Liver (tissue), 8 donors: ENCODE measurements at regions not wholly inside any gene's neighbourhood (a gene's known extent, or its start where the extent isn't known, plus 50 kb on each side); places are given as distances from the start of the nearest gene placed in this dataset.

ENCODE experiments used
- DNase-seq: peaks from one replicate; pipeline ENCODE4 v3.0.0-alpha.2; 2017; ENCODE audit warnings: low spot score
- H3K27ac ChIP-seq, 2 donors: one replicate each; pipeline ENCODE4 v1.7.0; 2013; ENCODE audit warnings: inconsistent platforms in 2 of 2, low read length in 2 of 2, control low read depth in 1 of 2, low read depth in 1 of 2, mild to moderate bottlenecking in 1 of 2
- H3K27me3 ChIP-seq, 4 donors: one replicate each; pipeline versions ENCODE4 v1.6.1 to v1.7.0; 2013; ENCODE audit warnings: low read length in 3 of 4, inconsistent platforms in 1 of 4, mild to moderate bottlenecking in 1 of 4, moderate library complexity in 1 of 4; ENCODE audit not compliant: control insufficient read depth in 4 of 4, insufficient read depth in 4 of 4
- H3K36me3 ChIP-seq, 4 donors: one replicate each; pipeline versions ENCODE4 v1.6.1 to v1.7.0; 2013; ENCODE audit warnings: low read length in 3 of 4, mild to moderate bottlenecking in 3 of 4, low read depth in 1 of 4, moderate library complexity in 1 of 4; ENCODE audit not compliant: control insufficient read depth in 4 of 4, insufficient read depth in 3 of 4
- H3K4me1 ChIP-seq, 4 donors: one replicate each; pipeline versions ENCODE4 v1.6.1 to v1.7.0; 2013; ENCODE audit warnings: low read length in 3 of 4, mild to moderate bottlenecking in 3 of 4, moderate library complexity in 1 of 4; ENCODE audit not compliant: control insufficient read depth in 4 of 4, insufficient read depth in 4 of 4
- H3K4me3 ChIP-seq, 3 donors: one replicate each; pipeline versions ENCODE4 v1.6.1 to v1.7.0; 2013; ENCODE audit warnings: low read length in 3 of 3, control low read depth in 1 of 3, low read depth in 1 of 3, mild to moderate bottlenecking in 1 of 3
- H3K9ac ChIP-seq, 2 donors: one replicate each; pipeline ENCODE4 v1.7.0; 2013; ENCODE audit warnings: low read length in 2 of 2, mild to moderate bottlenecking in 2 of 2, moderate library complexity in 2 of 2, control low read depth in 1 of 2, low read depth in 1 of 2
- H3K9me3 ChIP-seq, 4 donors: one replicate each; pipeline versions ENCODE4 v1.6.1 to v1.7.0; 2013; ENCODE audit warnings: low read length in 3 of 4; ENCODE audit not compliant: control insufficient read depth in 4 of 4
- ATF3 ChIP-seq: IDR thresholded peaks from 2 replicates; pipeline ENCODE4 v1.6.1; 2016; ENCODE audit warnings: antibody characterized with exemption
- FOXA1 ChIP-seq: IDR thresholded peaks from 2 replicates; pipeline ENCODE4 v1.6.1; 2016; ENCODE audit warnings: antibody characterized with exemption
- GABPA ChIP-seq, 2 donors: IDR thresholded peaks in 1 of 2; conservative IDR thresholded peaks in 1 of 2; 2 replicates each; pipeline ENCODE4 v1.6.1; 2016; ENCODE audit warnings: antibody characterized with exemption in 2 of 2, mild to moderate bottlenecking in 1 of 2, moderate library complexity in 1 of 2
- HNF4A ChIP-seq, 2 donors: conservative IDR thresholded peaks; 2 replicates each; pipeline ENCODE4 v1.6.1; 2016; ENCODE audit warnings: antibody characterized with exemption in 2 of 2, mild to moderate bottlenecking in 2 of 2
- JUND ChIP-seq, 2 donors: IDR thresholded peaks; 2 replicates each; pipeline ENCODE4 v1.6.1; 2016; ENCODE audit warnings: antibody characterized with exemption in 2 of 2
- NR2F2 ChIP-seq: IDR thresholded peaks from 2 replicates; pipeline ENCODE4 v1.6.1; 2016; ENCODE audit warnings: antibody characterized with exemption
- RAD21 ChIP-seq, 2 donors: IDR thresholded peaks; 2 replicates each; pipeline ENCODE4 v1.6.1; 2016; ENCODE audit warnings: antibody characterized with exemption in 2 of 2, mild to moderate bottlenecking in 2 of 2
- RXRA ChIP-seq, 2 donors: IDR thresholded peaks; 2 replicates each; pipeline ENCODE4 v1.6.1; 2017 to 2018; ENCODE audit warnings: antibody characterized with exemption in 2 of 2, mild to moderate bottlenecking in 1 of 2
- SP1 ChIP-seq: IDR thresholded peaks from 2 replicates; pipeline ENCODE4 v1.6.1; 2018; ENCODE audit warnings: antibody characterized with exemption, mild to moderate bottlenecking
- TAF1 ChIP-seq: conservative IDR thresholded peaks from 2 replicates; pipeline ENCODE4 v1.6.1; 2016; ENCODE audit warnings: antibody characterized with exemption, mild to moderate bottlenecking
- YY1 ChIP-seq: IDR thresholded peaks from 2 replicates; pipeline ENCODE4 v1.6.1; 2016; ENCODE audit warnings: antibody characterized with exemption, mild to moderate bottlenecking
- WGBS: extraction: QIAGEN DNeasy Blood & Tissue Kit; methylation state at CpG from one replicate; pipeline ENCODE4 v1.1.7; 2013; 5-methylcytosine and 5-hydroxymethylcytosine counted together
- TF ChIP-seq, protein P1 (sequence below): IDR thresholded peaks from 2 replicates; pipeline ENCODE4 v1.6.1; 2016; ENCODE audit warnings: antibody characterized with exemption
- TF ChIP-seq, protein P2 (sequence below): IDR thresholded peaks from 2 replicates; pipeline ENCODE4 v1.6.1; 2016; ENCODE audit warnings: antibody characterized with exemption
- TF ChIP-seq, protein P3 (sequence below): IDR thresholded peaks from 2 replicates; pipeline ENCODE4 v1.6.1; 2016; ENCODE audit warnings: antibody characterized with exemption, mild to moderate bottlenecking
- TF ChIP-seq, protein P4 (sequence below): fragments of 150-350 bp; IDR thresholded peaks from 2 replicates; pipeline ENCODE4 v1.5.1; 2017; ENCODE audit warnings: improper control_type of control experiment, low read depth, low read length; ENCODE audit not compliant: missing input control
- donor health status: healthy.
- donor health status: healthy.
- donor health status: healthy.
- donor health status: healthy.
- donor health status: healthy.

GRCh38 chr4:122555216-122555615, 65.7 kb downstream of the IL21 start:
- no peaks in the 10 kb centered on the region for H3K36me3 ChIP-seq
- H3K27me3 ChIP-seq = no peaks in the 10 kb centered on the region
- no peak overlapping the region for H3K4me3 ChIP-seq
- TF ChIP-seq NR2F2 (no peak), FOXA1 (no peak), RAD21 (IDR thresholded peaks at IDR 0.05) (no peak), GABPA (IDR thresholded peaks at IDR 0.05 in 1 of 2, conservative IDR thresholded peaks at IDR 0.05 in 1 of 2) (no peak), YY1 (no peak), RXRA (IDR thresholded peaks at IDR 0.05) (no peak), TAF1 (no peak), ATF3 (no peak)
- TF ChIP-seq, protein P1, sequence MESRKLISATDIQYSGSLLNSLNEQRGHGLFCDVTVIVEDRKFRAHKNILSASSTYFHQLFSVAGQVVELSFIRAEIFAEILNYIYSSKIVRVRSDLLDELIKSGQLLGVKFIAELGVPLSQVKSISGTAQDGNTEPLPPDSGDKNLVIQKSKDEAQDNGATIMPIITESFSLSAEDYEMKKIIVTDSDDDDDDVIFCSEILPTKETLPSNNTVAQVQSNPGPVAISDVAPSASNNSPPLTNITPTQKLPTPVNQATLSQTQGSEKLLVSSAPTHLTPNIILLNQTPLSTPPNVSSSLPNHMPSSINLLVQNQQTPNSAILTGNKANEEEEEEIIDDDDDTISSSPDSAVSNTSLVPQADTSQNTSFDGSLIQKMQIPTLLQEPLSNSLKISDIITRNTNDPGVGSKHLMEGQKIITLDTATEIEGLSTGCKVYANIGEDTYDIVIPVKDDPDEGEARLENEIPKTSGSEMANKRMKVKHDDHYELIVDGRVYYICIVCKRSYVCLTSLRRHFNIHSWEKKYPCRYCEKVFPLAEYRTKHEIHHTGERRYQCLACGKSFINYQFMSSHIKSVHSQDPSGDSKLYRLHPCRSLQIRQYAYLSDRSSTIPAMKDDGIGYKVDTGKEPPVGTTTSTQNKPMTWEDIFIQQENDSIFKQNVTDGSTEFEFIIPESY = no peak
- TF ChIP-seq, protein P2, sequence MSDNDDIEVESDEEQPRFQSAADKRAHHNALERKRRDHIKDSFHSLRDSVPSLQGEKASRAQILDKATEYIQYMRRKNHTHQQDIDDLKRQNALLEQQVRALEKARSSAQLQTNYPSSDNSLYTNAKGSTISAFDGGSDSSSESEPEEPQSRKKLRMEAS = no peak
- TF ChIP-seq, protein P3, sequence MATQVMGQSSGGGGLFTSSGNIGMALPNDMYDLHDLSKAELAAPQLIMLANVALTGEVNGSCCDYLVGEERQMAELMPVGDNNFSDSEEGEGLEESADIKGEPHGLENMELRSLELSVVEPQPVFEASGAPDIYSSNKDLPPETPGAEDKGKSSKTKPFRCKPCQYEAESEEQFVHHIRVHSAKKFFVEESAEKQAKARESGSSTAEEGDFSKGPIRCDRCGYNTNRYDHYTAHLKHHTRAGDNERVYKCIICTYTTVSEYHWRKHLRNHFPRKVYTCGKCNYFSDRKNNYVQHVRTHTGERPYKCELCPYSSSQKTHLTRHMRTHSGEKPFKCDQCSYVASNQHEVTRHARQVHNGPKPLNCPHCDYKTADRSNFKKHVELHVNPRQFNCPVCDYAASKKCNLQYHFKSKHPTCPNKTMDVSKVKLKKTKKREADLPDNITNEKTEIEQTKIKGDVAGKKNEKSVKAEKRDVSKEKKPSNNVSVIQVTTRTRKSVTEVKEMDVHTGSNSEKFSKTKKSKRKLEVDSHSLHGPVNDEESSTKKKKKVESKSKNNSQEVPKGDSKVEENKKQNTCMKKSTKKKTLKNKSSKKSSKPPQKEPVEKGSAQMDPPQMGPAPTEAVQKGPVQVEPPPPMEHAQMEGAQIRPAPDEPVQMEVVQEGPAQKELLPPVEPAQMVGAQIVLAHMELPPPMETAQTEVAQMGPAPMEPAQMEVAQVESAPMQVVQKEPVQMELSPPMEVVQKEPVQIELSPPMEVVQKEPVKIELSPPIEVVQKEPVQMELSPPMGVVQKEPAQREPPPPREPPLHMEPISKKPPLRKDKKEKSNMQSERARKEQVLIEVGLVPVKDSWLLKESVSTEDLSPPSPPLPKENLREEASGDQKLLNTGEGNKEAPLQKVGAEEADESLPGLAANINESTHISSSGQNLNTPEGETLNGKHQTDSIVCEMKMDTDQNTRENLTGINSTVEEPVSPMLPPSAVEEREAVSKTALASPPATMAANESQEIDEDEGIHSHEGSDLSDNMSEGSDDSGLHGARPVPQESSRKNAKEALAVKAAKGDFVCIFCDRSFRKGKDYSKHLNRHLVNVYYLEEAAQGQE = no peak
- H3K4me1 ChIP-seq = no peaks in the 10 kb centered on the region
- no peaks in the 10 kb centered on the region for H3K9me3 ChIP-seq
- no peak for DNase-seq
- WGBS = 60% methylated on average over 2 of the region's 2 CpGs
- H3K9ac ChIP-seq = no peak overlapping the region
- H3K27ac ChIP-seq = no peak overlapping the region

DNA sequence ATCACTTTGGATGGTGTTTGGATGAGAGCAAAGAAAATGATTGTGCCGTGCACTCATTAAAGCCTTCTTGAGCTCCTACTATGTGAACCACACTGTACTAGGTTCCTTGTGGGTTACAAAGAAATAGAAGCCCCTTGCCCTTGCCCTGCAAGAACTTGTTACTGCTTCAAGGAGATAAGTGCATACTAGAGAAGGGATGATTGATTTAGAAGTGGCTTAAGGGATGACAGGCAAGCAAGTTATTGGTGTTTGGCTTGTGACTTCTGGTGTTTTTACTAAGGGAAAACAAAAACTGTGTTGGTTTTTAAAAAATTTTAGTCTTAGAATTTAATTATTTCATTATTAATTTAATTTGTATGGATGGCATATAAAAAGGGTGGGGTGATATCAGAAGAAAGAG, 67.4 kb downstream of the IL21 start:
- no peak for DNase-seq
- Histone ChIP-seq H3K36me3 (no peaks in the 10 kb centered on the region), H3K4me1 (no peaks in the 10 kb centered on the region), H3K27ac (no peak overlapping the region), H3K9ac (no peak overlapping the region), H3K27me3 (peaks cover 0 to 6% (median 0%) of the 10 kb centered on the region in 4 donors), H3K9me3 (no peaks in the 10 kb centered on the region), H3K4me3 (no peak overlapping the region)
- no peak for TF ChIP-seq SP1
- no peak for TF ChIP-seq GABPA (IDR thresholded peaks at IDR 0.05 in 1 of 2, conservative IDR thresholded peaks at IDR 0.05 in 1 of 2)
- TF ChIP-seq JUND (IDR thresholded peaks at IDR 0.05) = no peak
- TF ChIP-seq FOXA1 = no peak
- WGBS = 95% methylated on average over 1 of the region's 1 CpG

DNA sequence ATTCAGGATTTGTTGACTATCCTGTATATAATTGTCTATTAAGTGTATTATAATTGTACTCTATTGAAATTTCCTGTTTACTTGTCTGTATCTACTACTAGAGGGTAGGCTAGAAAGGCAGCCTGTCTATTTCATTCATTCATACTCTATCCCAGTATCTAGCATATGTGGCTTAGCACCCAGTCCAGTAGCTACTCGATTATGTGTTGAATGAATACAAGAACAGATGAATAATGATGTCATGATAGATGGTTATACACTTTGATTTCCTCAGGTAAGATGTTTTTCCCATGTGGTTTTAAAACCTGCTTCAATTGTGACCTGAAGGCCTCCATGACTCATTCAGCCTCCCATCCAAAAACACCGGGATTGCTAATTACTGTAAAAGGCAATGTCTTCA, 68.0 kb downstream of the IL21 start:
- WGBS = 79% methylated on average over 2 of the region's 2 CpGs
- Histone ChIP-seq H3K9me3 (no peaks in the 10 kb centered on the region), H3K27me3 (peaks cover 0 to 10% (median 0%) of the 10 kb centered on the region in 4 donors), H3K36me3 (no peaks in the 10 kb centered on the region), H3K4me3 (no peak overlapping the region), H3K27ac (no peak overlapping the region), H3K4me1 (no peaks in the 10 kb centered on the region), H3K9ac (no peak overlapping the region)
- TF ChIP-seq, protein P1 = no peak
- no peak for TF ChIP-seq GABPA (IDR thresholded peaks at IDR 0.05 in 1 of 2, conservative IDR thresholded peaks at IDR 0.05 in 1 of 2)
- no peak for TF ChIP-seq YY1
- TF ChIP-seq FOXA1 = no peak
- TF ChIP-seq RAD21 (IDR thresholded peaks at IDR 0.05) = no peak
- TF ChIP-seq NR2F2 = no peak
- no peak for TF ChIP-seq JUND (IDR thresholded peaks at IDR 0.05)
- TF ChIP-seq, protein P2 = no peak
- TF ChIP-seq, protein P4, sequence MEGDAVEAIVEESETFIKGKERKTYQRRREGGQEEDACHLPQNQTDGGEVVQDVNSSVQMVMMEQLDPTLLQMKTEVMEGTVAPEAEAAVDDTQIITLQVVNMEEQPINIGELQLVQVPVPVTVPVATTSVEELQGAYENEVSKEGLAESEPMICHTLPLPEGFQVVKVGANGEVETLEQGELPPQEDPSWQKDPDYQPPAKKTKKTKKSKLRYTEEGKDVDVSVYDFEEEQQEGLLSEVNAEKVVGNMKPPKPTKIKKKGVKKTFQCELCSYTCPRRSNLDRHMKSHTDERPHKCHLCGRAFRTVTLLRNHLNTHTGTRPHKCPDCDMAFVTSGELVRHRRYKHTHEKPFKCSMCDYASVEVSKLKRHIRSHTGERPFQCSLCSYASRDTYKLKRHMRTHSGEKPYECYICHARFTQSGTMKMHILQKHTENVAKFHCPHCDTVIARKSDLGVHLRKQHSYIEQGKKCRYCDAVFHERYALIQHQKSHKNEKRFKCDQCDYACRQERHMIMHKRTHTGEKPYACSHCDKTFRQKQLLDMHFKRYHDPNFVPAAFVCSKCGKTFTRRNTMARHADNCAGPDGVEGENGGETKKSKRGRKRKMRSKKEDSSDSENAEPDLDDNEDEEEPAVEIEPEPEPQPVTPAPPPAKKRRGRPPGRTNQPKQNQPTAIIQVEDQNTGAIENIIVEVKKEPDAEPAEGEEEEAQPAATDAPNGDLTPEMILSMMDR = no peak
- no peak for TF ChIP-seq HNF4A (conservative IDR thresholded peaks at IDR 0.05)
- TF ChIP-seq SP1 = no peak
- no peak for DNase-seq
